Skin of body (tissue), 1 donor: ENCODE measurements at regions not wholly inside any gene's neighbourhood (a gene's known extent, or its start where the extent isn't known, plus 50 kb on each side); places are given as distances from the start of the nearest gene placed in this dataset.

Experiments
- DNase-seq: peaks from one replicate; lab custom pipeline; 2025; lab: John Stamatoyannopoulos, UW

DNA sequence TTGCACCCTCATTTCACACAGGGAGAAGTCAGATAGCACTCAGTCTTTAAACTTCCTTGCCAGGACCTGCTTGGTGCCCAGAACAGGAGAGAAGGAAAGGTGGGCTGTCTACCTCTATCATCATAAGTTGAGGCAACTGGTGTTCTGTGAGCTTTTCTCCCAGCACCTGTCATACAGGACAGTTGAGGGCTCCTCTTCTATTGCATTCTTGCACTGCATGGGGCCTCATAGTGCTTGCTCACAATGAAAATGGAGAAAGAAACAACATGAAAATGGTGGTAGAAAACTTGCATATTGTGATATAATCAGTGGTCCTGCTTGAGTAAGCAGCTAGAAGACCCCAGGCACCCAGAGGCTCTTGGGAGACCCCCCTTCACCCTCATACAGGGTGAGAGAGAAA is 311.7 kb upstream of the GOLIM4 start:
- DNase-seq, result no peak

DNA sequence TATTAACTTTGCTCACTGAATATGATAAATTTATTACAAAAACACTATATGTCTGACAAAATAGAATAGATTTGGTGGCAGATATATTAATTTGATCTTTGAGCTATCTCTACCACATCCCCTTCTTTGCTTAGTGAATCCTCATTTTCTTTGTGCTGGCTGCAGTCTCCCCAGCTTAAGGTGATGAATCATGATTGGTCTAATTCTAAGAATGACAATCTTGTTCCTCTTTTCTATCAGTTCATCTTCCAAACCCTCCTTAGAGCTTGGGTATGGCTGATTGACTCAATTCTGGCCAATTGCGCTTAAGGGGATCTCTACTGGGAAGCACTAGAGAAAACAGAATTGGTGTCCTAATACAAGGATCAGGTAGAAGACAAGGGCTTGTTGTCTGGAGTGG is 309.6 kb upstream of the GOLIM4 start:
- no peak for DNase-seq

DNA sequence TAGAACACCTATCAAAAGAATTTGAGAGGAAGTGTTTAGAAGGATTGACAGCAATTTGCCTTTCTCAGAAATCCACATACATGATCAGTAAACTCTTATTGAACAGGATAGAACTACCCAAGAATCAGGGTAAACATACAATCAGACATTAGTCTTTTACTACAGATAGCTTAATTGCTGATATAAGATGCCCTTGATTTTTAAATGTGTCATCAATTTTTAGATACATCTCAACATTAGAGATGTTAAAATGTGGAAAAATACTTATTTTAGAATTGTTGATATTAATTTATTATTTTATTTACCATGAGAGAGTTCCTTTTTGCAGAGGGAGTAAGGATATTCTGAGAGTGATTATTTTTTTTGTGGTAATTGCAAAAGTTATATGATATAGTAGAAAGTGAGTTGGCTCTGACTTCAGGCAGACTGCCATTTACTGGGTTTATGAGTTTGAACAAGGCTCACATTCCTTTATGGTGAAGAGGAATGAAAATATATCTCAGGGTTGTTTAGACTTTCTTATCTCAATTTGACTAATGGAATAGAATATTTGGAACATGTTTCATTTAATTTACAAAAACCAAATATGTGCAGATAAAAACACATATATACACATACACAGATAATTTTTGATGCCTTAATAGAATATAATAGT is 302.8 kb upstream of the GOLIM4 start:
- no peak for DNase-seq

DNA sequence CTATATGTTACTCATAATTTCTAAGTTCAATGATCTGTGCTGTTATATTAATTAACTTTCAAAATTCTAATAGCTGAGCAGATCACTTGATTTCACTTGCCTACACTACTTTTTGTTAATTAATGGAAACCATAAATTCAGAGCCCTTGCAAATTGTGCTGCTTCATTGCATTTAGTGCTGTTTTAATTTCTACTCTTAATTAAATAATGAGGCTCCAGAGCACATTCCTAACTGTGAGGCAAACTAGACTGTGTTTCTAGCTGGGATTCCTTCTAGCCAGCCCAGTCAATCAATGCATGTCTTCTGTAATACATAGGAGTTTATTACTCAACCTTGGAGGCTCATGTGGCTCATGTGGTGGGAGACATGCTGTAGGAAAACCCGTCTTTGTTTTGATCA is 301.1 kb upstream of the GOLIM4 start:
- no peak for DNase-seq

DNA sequence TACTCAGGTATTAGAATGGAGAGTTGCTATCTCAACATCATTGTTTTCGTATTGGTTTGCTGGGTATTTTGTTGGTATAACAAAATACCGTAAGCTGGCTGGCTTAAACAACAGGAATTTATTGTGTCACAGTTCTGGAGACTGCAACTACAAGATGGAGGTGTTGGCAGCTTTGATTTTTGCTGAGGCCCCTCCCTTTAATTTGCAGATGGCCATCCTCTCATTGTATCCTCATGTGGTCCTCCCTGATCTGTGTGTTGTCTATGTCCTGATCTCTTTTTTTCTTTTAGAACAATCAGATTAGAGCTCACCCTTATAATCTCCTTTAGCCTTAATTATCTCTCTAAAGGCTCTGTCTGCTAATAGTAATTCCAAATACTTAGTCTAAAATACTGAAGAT is 299.8 kb upstream of the GOLIM4 start:
- DNase-seq, result no peak

DNA sequence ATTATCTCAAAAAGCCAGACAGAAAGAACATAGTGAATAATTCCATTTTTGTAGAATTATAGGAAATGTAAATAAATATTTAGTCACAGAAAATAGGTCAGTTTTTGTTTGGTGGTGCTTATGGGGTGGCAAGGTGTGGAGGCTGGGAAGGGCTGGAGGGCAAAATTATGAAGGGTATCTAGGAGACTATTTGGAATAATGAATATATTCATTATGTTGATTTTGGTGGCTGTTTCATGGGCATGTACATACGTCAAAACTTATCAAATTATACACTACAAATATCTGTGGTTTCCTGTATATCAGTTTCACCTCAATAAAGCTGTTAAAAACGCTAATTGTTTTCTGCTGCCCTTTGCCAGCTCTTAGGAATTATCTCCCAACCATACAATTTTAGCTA is 298.7 kb upstream of the GOLIM4 start:
- DNase-seq, result no peak

DNA sequence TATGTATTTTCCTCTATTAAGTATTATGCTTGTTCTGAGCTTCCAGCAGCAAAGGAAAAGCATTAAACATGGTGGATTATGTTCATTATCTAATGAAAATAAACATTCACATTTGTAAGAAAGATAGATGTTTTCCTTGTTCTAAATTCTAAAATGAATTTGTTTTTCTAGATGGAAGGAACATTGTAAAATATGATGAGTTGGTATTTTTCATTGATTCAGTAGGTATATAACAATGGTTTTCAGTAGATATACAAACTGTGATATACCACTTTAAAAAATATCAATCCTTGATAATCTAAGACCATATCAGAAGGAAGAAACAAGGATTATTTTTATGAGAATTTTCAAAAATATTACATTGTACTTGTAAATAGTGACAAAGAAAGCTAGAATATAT is 290.6 kb upstream of the GOLIM4 start:
- no peak for DNase-seq

DNA sequence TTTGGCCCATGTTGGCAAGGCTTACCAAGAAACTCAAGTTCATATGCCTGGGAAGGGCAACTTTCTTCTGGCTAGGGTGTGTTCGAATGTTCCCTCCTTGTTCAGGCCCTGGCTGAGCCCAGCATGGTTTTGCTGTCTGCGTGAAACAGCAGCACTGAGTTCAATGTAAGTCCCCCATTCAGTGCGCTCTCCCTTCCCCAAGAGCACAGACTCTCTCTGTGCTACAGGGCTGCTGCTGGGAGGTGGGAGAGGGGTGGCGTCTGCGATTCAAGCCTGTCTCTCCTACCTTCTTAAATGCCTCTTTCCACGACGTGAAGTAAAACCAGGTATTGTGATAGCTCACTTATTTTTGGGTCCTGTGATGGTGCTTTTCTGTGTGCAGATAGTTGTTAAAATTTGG is 289.3 kb upstream of the GOLIM4 start:
- no peak for DNase-seq

DNA sequence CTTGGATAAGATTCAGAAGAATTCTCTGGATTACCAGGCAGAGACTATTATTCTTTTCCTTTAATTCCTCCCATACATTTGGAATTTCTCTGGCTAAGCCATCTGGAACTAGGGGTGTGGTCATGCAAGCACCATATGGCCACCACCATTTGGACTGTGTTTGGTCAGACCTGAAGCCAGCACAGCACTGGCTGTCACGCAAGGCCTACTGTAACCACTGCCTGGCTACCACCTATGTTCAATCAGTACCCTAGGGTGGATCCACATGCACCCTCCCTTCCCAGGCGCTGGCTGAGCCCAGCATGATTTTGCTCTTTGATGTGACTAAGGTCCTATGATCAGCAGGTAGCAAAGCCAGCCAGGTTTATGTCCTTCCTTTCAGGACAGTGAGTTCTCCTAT is 287.8 kb upstream of the GOLIM4 start:
- DNase-seq, result no peak

DNA sequence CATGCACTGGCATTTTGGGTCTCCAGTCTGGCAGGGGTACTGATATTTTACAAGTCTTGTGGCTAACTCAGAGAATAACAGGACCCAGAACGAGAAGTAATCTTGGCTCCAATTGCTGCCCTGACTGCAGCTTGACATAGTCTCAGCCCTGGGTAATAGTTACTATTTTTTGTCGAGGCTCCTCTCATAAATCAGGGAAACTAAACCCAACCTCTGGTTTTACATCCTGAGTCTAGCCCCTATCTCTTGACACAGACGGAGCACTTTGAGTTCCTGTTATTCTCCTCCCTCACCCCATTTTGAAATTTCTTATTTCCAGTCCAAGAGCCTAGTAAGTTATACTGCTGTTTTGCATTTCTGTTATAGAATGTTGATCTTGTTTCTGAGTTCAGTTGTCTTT is 276.1 kb upstream of the GOLIM4 start:
- DNase-seq, result no peak

DNA sequence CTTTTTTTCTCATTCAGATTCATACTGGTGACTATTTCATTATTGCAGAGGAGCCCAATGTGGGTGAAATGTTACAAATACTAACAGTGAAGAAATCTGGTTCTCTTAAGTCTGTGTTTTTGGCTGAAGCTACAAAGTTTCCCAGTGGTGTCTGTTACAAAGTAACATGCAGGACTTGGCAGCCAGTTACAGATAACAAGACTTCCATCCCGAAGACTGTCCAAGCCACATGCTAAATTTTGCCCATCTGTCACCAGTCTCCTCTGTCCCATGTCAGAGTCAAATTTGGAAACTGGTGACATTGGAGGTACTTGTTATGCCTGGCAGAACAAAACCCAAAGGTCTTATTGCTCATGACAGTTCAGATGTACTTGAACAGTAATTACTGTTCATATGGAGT is 269.2 kb upstream of the GOLIM4 start:
- no peak for DNase-seq

DNA sequence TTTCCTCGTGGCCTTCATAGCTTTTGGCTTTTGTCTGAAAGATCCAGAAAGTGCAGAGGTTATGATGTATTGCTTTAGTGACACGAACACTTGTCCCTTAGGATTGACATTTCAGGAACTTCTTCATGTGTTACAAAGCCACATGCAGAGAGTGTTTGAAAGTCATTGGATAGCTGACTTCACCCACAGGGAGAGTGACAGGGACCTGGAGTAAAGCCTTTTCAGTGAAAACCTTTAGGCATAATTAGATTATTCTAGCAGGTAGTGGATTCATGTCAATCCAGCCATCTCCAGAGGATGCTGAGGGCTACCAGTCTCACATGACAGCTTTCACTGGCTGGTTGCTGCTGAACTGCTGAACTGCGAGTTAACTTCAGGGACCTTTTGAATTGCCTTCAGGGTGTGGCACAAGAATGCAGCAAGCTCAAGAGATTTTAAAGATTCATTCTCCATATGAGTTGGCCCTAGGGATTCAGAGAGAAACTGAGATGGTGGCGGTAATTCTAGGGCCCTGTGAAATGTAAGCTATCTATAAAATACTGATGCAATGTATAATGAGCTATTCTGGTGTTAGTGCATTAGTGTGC is 267.0 kb upstream of the GOLIM4 start:
- DNase-seq, result no peak

DNA sequence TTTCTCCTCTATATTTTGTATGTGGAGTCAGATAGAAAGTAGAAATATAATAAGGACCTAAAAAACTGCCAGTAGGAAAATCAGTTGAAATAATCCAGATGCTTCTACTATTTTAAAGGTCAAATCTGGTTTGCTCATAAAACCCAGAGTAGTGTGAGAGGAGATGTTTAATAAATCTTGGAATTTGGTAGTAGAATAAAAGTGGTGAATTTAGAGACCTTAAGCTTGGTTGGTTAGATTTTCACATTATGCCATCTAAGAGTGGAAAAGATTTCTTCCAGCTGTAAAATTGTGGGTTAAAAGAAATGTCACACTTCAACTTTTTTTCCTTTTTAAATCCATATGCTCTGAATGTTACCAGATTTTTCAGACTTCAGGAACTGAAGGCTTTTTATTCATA is 266.4 kb upstream of the GOLIM4 start:
- DNase-seq, result no peak

DNA sequence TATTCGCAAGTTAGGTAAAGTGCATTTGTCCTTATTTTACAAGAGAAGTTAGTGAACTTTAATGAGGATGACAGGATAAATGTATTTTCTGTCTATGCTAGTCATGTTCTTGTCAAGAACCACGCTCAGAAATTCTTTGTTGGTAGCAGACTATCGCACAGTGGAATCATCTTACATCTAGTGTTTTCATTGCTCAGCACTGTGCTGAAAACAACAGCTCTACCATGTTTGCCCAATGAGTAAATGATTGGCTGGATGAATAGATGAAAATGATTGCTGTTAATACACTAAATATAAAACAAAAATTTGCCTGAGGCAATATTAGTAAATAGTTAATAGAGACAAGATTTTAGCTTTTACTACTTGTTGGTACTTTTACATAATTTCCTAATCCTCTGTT is 265.3 kb upstream of the GOLIM4 start:
- DNase-seq, result no peak

DNA sequence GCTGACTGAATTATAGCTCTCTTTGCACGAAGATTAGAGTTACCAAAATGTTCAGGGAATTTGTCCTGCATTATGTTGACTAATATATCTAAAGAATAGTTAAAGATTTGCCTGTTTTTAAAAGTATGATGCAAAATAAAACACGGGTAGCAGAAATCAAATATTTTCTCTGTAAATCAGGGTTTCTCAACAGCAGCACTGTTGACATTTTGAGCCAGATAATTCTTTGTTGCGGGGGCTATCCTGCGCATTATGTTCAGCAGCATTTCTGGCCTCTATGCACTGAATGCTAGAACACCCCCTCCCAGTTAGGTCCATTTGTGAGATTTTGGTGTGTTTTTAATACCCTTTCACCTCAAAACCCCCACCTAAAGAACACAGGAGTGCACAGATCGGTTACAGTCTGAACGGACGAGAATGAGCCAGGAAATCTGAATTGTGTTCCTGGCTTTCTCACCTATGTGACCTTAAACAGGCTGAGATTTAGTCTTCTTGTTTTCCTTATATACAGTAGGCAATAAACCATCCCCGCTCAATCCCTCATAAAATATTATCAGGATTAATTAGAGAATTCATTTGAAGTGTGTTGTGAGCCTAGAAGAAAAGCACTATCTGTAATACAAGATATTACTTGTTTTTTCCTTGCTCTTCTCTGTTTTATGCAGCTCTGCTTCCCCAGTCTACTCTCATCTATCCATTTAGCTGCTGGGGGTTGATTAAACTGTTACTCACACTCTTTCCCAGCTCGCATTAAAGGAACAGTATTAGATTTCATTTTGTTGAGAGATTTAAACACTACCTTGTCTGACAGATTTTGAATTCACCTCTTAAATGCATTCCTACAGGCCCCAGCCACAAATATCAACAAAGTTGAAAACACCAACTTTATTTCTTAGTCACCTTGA is 247.5 kb upstream of the GOLIM4 start:
- DNase-seq, result no peak

DNA sequence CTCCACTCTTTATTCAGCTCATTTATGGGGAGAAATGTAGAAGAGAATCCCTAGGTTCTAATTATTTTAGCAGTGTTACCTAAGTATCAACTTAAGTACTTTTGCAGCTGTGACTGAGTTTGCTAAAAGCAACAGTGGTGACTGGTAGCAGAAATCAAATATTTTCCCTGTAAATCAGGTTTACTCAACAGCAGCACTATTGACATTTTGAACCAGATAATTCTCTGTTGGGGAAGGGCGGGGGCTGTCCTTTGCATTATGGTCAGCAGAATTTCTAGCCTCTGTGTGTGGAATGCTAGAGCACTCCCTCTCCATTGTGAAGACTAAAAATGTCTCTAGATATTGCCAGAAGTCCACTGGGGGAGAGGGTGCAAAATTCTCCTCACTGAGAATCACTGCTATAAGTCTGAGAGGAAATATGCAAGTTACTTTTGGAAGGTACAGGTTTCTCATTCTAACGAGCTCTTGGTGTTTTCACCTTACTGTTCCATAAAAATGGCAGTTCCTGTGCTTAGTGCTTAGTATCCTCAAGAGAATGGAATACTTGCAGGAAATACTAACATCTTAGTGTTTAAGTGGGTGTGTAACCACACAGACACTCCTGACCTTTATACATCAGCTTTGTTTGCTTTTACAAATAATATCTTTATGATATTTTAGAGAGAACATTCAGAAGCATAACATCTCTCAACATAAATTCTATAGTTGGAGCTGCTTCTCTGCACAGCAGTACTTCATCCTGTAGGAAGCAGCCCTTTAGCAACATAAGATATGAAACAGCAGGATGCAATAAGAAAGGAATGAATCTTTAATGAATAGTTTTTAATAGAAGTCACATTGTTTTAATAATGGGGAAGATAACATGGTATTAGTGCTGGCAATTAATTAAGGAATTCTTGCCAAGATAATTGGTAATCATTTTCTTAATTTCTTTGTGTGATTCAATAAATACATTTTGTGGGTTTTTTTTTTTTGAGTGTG is 246.5 kb upstream of the GOLIM4 start:
- DNase-seq, result no peak

DNA sequence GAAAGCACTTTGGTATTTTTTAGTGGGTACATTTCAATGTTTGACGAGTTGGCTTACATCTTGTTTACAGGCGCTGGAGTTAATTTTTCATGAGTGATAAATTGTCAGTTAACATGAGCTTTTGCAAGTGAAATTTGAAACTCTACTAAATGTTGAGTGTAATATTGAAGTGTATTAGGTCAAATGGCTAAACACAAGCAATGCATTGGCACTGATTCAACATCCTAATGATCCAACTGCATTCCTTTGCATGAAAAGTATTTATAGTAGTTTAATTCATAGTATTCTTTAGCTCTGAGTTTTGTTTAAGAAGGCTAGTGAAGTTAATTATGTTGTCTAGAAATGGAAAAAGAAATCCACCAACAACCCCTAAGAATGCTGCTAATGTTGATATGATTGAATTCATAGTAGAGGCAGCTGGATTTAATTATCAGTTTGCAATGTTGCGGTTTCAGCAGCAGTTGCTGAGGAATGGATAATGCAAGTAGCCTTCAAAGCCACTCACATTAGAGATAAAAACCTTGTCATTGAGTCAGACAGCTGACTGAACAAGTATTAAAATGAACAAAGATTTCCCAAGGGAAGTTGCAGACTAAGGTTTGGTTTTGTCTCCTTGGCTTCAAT is 245.6 kb upstream of the GOLIM4 start:
- peak; percentile 73 for DNase-seq

DNA sequence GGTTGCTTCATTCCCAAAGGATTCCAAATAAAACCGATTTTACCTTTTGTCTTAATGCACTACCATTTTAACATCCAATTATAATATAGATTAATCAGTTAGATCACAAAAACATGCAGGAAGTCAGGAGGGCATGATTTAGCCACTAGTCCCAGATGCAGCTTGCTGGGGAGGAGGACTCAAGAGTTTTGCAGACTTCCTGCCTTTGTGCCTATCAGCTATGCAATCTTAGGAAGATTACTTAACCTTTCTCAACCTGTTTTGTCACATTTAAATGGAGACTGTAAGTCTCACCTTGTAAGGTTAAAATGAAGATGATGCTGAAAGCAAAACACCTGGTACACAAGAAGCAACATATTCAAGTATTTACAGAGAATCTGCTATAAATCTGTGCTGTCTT is 242.4 kb upstream of the GOLIM4 start:
- no peak for DNase-seq

DNA sequence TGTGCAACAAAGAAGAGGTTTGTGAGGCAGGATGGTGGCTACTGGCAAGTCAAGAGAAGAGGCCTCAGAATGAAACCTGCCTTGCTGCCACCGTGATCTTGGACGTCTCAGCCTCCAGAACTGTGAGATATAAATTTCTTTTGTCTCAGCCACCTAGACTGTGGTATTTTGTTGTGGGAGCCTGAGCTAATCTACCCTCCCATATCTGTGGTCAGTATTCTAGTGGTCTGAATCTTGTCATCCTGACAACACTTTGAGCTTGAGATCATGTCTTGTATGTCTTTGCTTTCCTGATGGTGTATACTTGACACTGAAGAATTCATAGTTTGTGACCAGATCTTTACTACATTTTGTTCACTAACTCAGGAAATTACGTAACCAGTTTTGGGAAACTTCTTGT is 240.6 kb upstream of the GOLIM4 start:
- no peak for DNase-seq

DNA sequence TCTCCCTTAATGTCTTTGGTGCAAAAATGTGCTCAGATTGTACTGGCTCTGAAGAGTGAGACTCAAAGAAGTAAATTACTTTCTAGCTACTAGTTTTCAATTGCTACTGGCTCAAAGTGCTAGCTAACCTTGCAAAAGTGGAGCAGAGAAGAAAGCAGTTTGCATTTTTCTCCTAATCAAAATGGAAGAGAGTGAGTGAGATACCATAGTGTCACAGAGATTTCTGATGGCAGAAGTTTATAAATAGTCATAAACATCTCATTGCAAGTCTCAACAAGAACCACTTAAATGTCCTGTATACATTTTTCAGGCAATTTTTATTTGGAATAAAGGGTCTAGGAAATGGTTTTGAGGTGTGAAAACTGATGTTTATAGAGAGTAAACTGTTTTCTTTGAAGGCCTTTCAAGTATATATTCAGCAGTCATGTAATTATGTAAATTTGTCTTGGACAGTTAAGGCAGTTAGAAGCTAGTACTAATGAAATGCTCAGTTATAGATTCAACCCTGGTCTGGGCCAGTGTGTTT is 237.7 kb upstream of the GOLIM4 start:
- DNase-seq, result no peak

DNA sequence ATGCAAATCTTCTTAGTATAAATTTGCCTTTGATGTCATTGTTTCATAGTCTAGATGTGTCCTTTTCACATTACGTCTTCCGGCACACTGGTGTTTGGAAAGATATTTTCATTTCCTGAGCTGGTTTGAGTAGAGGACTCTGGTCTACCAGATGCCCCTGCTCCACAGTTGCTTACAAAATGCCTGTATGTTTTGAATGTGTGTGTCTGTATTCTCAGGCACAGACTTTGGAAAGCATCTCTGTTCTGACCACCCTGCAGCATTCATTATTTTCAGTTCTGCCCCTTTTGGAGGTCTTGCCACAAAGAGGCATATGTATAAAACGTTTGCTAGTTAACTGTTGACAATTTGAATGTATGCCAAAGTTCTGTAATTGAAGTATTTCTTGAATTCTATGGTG is 236.0 kb upstream of the GOLIM4 start:
- no peak for DNase-seq
